GM18861 (cell line): ENCODE measurements at regions not wholly inside any gene's neighbourhood (a gene's known extent, or its start where the extent isn't known, plus 50 kb on each side); places are given as distances from the start of the nearest gene placed in this dataset.
A peak's percentile ranks its signal among the peaks of the same experiment; 100 is the strongest.

Source experiments
- ATAC-seq: cut with Tn5 transposase; IDR thresholded peaks from one replicate; pipeline ENCODE4 v1.9.1; 2021; ENCODE audit not compliant: unreplicated experiment

GRCh38 chr9:1261879-1262766 lies 212.0 kb downstream of the DMRT2 start:
- no peak for ATAC-seq

- ATAC-seq, result peak; percentile 92
These were observed 217.0 kb downstream of the DMRT2 start for GRCh38 chr9:1267141-1267570.

GRCh38 chr9:1267581-1267980 lies 217.4 kb downstream of the DMRT2 start:
- no peak for ATAC-seq

- ATAC-seq, result no peak
These were observed 219.6 kb downstream of the DMRT2 start for GRCh38 chr9:1269533-1270315.

- no peak for ATAC-seq
These were observed 221.2 kb downstream of the DMRT2 start for GRCh38 chr9:1271367-1271766.

GRCh38 chr9:1271786-1272185 lies 221.6 kb downstream of the DMRT2 start:
- no peak for ATAC-seq

GRCh38 chr9:1272488-1272887 lies 222.3 kb downstream of the DMRT2 start:
- ATAC-seq, result no peak

GRCh38 chr9:1273859-1274258 lies 223.7 kb downstream of the DMRT2 start:
- ATAC-seq, result no peak

GRCh38 chr9:1274334-1274733 lies 224.2 kb downstream of the DMRT2 start:
- no peak for ATAC-seq

GRCh38 chr9:1276474-1276873 lies 226.3 kb downstream of the DMRT2 start:
- ATAC-seq, result no peak

GRCh38 chr9:1284727-1285126 lies 234.6 kb downstream of the DMRT2 start:
- ATAC-seq, result no peak

- ATAC-seq, result no peak
These were observed 235.4 kb downstream of the DMRT2 start for GRCh38 chr9:1285526-1285925.

- ATAC-seq, result no peak
These were observed 242.2 kb downstream of the DMRT2 start for GRCh38 chr9:1292384-1292783.

- ATAC-seq, result no peak
These were observed 244.6 kb downstream of the DMRT2 start for GRCh38 chr9:1294641-1295258.

- no peak for ATAC-seq
These were observed 246.2 kb downstream of the DMRT2 start for GRCh38 chr9:1296331-1296730.

- ATAC-seq, result no peak
These were observed 247.9 kb downstream of the DMRT2 start for GRCh38 chr9:1298046-1298445.

GRCh38 chr9:1300941-1301340 lies 250.8 kb downstream of the DMRT2 start:
- ATAC-seq, result no peak

- ATAC-seq, result no peak
These were observed 253.8 kb downstream of the DMRT2 start for GRCh38 chr9:1303932-1304331.

GRCh38 chr9:1311462-1312042 lies 261.4 kb downstream of the DMRT2 start:
- no peak for ATAC-seq

GRCh38 chr9:1319436-1319835 lies 269.3 kb downstream of the DMRT2 start:
- ATAC-seq, result no peak

- ATAC-seq, result no peak
These were observed 269.9 kb downstream of the DMRT2 start for GRCh38 chr9:1320051-1320557.
